DOHH2 (cell line): ENCODE measurements at regions not wholly inside any gene's neighbourhood (a gene's known extent, or its start where the extent isn't known, plus 50 kb on each side); places are given as distances from the start of the nearest gene placed in this dataset.

Source experiments
- CTCF ChIP-seq: fragments of 200-600 bp; sonication (generic); IDR thresholded peaks from one replicate; pipeline ENCODE4 v1.5.1; 2014; ENCODE audit warnings: antibody characterized with exemption, mild to moderate bottlenecking, low read depth, low read length; ENCODE audit not compliant: poor library complexity, severe bottlenecking
- EZH2phosphoT487 ChIP-seq: fragments of 200-600 bp; sonication (generic); IDR thresholded peaks from 2 replicates; pipeline ENCODE4 v1.6.1; 2017; ENCODE audit warnings: borderline replicate concordance, mild to moderate bottlenecking, antibody characterized with exemption, low read length, moderate library complexity, mixed read lengths

GRCh38 chr12:24044941-24045703, 95.7 kb upstream of the SOX5 start:
- no peak for TF ChIP-seq CTCF
- TF ChIP-seq EZH2phosphoT487: no peak
